Osteoblast (primary cell): ENCODE measurements at regions not wholly inside any gene's neighbourhood (a gene's known extent, or its start where the extent isn't known, plus 50 kb on each side); places are given as distances from the start of the nearest gene placed in this dataset.

Source experiments
- DNase-seq: peaks from one replicate; pipeline ENCODE4 v3.0.0; 2011; ENCODE audit warnings: low spot score, mixed read lengths; ENCODE audit not compliant: insufficient read length; ENCODE audit errors: missing footprints
- H2AFZ ChIP-seq: 2 replicates; pipeline ENCODE4 v1.6.0; 2011; ENCODE audit warnings: mild to moderate bottlenecking, low read length
- H3K27ac ChIP-seq: 2 replicates; pipeline ENCODE4 v1.5.1; 2011; ENCODE audit warnings: mild to moderate bottlenecking, low read depth, low read length, moderate library complexity
- H3K27me3 ChIP-seq: 2 replicates; pipeline ENCODE4 v1.6.0; 2012; ENCODE audit warnings: mild to moderate bottlenecking, control low read depth, inconsistent platforms, low read length, moderate library complexity; ENCODE audit not compliant: insufficient read depth
- H3K36me3 ChIP-seq: 2 replicates; pipeline ENCODE4 v1.5.1; 2011; ENCODE audit warnings: mild to moderate bottlenecking, low read length, control low read depth, moderate library complexity; ENCODE audit not compliant: insufficient read depth
- H3K4me1 ChIP-seq: 2 replicates; pipeline ENCODE4 v1.5.1; 2011; ENCODE audit warnings: mild to moderate bottlenecking, low read length, control low read depth, moderate library complexity; ENCODE audit not compliant: insufficient read depth
- H3K4me2 ChIP-seq: 2 replicates; pipeline ENCODE4 v1.6.0; 2011; ENCODE audit warnings: mild to moderate bottlenecking, low read length; ENCODE audit not compliant: insufficient read depth
- H3K4me3 ChIP-seq: fragments of 200-600 bp; sonication (generic); 3 replicates; pipeline ENCODE4 v1.5.1; 2012; ENCODE audit warnings: mild to moderate bottlenecking, low read length, inconsistent platforms; ENCODE audit not compliant: insufficient read depth
- H3K79me2 ChIP-seq: 2 replicates; pipeline ENCODE4 v1.6.0; 2012; ENCODE audit warnings: mild to moderate bottlenecking, low read length, control low read depth, inconsistent platforms; ENCODE audit not compliant: insufficient read depth
- H3K9me3 ChIP-seq: 2 replicates; pipeline ENCODE4 v1.5.1; 2011; ENCODE audit warnings: low read depth, low read length, control low read depth
- H4K20me1 ChIP-seq: 2 replicates; pipeline ENCODE4 v1.6.0; 2012; ENCODE audit warnings: mild to moderate bottlenecking, low read length, control low read depth; ENCODE audit not compliant: insufficient read depth
- TF ChIP-seq, protein P1 (sequence below): IDR thresholded peaks from 2 replicates; pipeline ENCODE4 v1.5.1; 2011; ENCODE audit warnings: mild to moderate bottlenecking, low read depth, low read length, moderate library complexity; ENCODE audit errors: extremely low read depth

DNA sequence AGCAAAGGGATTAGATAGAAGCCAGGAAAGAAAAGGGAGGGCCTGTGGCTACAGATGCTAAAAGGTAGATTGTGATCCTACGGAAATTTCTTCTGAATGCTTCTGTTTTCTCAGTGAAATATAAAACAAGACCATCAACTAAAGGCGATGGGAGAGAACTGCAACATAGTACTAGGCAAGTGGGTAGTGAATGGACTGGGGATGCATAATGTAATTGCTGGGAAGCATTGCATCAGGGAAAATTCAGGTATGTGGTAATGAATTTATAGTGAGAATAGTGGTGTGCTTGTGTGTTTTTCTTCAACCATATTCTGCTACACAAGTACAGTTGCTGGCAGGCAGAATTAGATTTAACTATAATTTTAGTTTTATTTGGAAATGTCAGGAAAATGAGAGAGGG, 156.6 kb downstream of the OPN5 start:
- Histone ChIP-seq H3K79me2 (no peaks in the 10 kb centered on the region), H4K20me1 (no peaks in the 10 kb centered on the region), H2AFZ (no peak overlapping the region), H3K4me2 (no peak overlapping the region), H3K36me3 (no peaks in the 10 kb centered on the region), H3K4me3 (no peak overlapping the region), H3K27ac (no peak overlapping the region), H3K27me3 (no peaks in the 10 kb centered on the region), H3K4me1 (no peaks in the 10 kb centered on the region), H3K9me3 (no peaks in the 10 kb centered on the region)
- TF ChIP-seq, protein P1, sequence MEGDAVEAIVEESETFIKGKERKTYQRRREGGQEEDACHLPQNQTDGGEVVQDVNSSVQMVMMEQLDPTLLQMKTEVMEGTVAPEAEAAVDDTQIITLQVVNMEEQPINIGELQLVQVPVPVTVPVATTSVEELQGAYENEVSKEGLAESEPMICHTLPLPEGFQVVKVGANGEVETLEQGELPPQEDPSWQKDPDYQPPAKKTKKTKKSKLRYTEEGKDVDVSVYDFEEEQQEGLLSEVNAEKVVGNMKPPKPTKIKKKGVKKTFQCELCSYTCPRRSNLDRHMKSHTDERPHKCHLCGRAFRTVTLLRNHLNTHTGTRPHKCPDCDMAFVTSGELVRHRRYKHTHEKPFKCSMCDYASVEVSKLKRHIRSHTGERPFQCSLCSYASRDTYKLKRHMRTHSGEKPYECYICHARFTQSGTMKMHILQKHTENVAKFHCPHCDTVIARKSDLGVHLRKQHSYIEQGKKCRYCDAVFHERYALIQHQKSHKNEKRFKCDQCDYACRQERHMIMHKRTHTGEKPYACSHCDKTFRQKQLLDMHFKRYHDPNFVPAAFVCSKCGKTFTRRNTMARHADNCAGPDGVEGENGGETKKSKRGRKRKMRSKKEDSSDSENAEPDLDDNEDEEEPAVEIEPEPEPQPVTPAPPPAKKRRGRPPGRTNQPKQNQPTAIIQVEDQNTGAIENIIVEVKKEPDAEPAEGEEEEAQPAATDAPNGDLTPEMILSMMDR, result no peak
- no peak for DNase-seq

DNA sequence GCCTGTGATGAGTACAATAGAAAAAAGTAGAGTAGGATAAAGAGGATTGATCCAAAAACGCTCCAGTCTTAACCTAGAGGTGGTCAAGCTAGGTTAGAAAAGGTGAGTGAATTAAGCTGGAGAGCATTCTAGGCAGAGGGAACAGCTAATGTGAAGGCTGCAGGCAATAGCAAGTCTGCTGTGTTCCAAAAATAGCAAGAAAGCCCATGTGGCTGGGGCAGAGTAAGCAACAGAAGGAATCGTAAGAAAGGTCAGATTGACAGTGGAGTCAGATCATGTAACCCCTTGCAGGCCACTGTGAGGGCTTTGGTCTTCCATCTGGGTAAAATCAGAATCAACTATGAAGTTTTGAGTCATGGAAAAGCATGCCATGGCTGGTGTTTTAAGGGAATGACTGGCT, 155.0 kb downstream of the OPN5 start:
- Histone ChIP-seq H4K20me1 (no peaks in the 10 kb centered on the region), H3K4me2 (no peak overlapping the region), H3K36me3 (no peaks in the 10 kb centered on the region), H3K79me2 (no peaks in the 10 kb centered on the region), H3K4me3 (no peak overlapping the region), H3K9me3 (no peaks in the 10 kb centered on the region), H2AFZ (no peak overlapping the region), H3K27ac (no peak overlapping the region), H3K27me3 (no peaks in the 10 kb centered on the region), H3K4me1 (no peaks in the 10 kb centered on the region)
- no peak for DNase-seq
- TF ChIP-seq, protein P1, result no peak

DNA sequence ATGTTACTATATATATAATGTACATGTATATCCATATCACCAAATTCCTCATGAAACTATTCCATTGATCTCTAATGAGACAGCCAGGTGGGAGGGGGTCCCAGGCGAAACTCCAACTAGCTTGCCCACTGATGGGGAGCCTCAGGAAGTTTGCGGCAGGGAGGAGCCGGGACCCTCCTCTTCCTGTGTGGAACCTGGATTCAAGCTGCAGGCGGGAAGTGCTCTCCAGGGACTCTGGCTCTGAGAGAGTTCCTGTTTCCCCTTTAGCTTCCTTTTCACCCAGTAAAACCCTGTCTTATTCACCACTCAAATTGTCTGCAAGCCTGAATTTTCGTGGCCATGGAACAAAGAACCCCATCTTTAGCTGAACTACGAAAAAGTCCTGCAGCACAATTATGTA, 152.2 kb downstream of the OPN5 start:
- TF ChIP-seq, protein P1, result no peak
- Histone ChIP-seq H3K36me3 (no peaks in the 10 kb centered on the region), H3K4me2 (no peak overlapping the region), H3K9me3 (no peaks in the 10 kb centered on the region), H2AFZ (no peak overlapping the region), H3K27me3 (no peaks in the 10 kb centered on the region), H3K4me1 (no peaks in the 10 kb centered on the region), H3K4me3 (no peak overlapping the region), H3K27ac (no peak overlapping the region), H4K20me1 (no peaks in the 10 kb centered on the region), H3K79me2 (no peaks in the 10 kb centered on the region)
- DNase-seq, result no peak

DNA sequence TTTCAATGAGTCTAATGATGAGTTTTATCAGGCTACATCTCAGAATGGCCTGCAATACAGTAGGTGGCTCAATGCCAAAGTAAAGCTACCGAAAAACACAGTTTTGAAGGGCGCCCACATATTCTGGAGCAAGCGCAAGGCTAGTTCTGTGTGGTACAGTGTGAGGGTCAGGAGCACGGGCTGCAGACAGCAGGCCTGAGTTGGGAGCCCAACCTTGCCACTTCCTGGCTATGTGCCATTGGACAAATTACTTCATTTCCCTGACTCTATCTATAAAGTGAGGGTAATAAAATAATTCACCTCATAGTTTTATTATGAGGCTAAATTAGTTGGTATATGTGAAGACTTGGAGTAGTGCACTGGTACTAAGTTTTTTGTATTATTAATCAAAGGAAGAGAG, 150.7 kb downstream of the OPN5 start:
- no peak overlapping the region for H3K4me2 ChIP-seq
- H3K9me3 ChIP-seq, result no peaks in the 10 kb centered on the region
- DNase-seq, result no peak
- H3K79me2 ChIP-seq, result no peaks in the 10 kb centered on the region
- TF ChIP-seq, protein P1, result no peak
- no peaks in the 10 kb centered on the region for H4K20me1 ChIP-seq
- no peaks in the 10 kb centered on the region for H3K4me1 ChIP-seq
- H3K36me3 ChIP-seq, result no peaks in the 10 kb centered on the region
- no peaks in the 10 kb centered on the region for H3K27me3 ChIP-seq
- no peak overlapping the region for H3K27ac ChIP-seq
- no peak overlapping the region for H2AFZ ChIP-seq
- no peak overlapping the region for H3K4me3 ChIP-seq
